Ishikawa (cell line): ENCODE measurements at regions not wholly inside any gene's neighbourhood (a gene's known extent, or its start where the extent isn't known, plus 50 kb on each side); places are given as distances from the start of the nearest gene placed in this dataset.

Source experiments
- CEBPB ChIP-seq: IDR thresholded peaks from 2 replicates; pipeline ENCODE4 v1.6.1; 2012
- CREB1 ChIP-seq: IDR thresholded peaks from 2 replicates; pipeline ENCODE4 v1.6.1; 2012; ENCODE audit warnings: low read depth
- EGR1 ChIP-seq: IDR thresholded peaks from 2 replicates; pipeline ENCODE4 v1.6.1; 2012
- EP300 ChIP-seq: IDR thresholded peaks from 2 replicates; pipeline ENCODE4 v1.6.1; 2012; ENCODE audit warnings: borderline replicate concordance
- FOXM1 ChIP-seq: IDR thresholded peaks from 2 replicates; pipeline ENCODE4 v1.6.1; 2012; ENCODE audit warnings: low read depth, borderline replicate concordance
- MAX ChIP-seq: IDR thresholded peaks from 2 replicates; pipeline ENCODE4 v1.6.1; 2012
- NFIC ChIP-seq: IDR thresholded peaks from 2 replicates; pipeline ENCODE4 v1.6.1; 2012
- RAD21 ChIP-seq: IDR thresholded peaks from 2 replicates; pipeline ENCODE4 v1.6.1; 2012; ENCODE audit warnings: low read depth
- REST ChIP-seq: IDR thresholded peaks from 2 replicates; pipeline ENCODE4 v1.6.1; 2012; ENCODE audit warnings: low read depth, mild to moderate bottlenecking
- TAF1 ChIP-seq: IDR thresholded peaks from 2 replicates; pipeline ENCODE4 v1.6.1; 2012; ENCODE audit warnings: low read depth, mild to moderate bottlenecking
- TCF12 ChIP-seq: IDR thresholded peaks from 2 replicates; pipeline ENCODE4 v1.6.1; 2012; ENCODE audit warnings: low read depth
- TEAD4 ChIP-seq: IDR thresholded peaks from 2 replicates; pipeline ENCODE4 v1.6.1; 2012
- YY1 ChIP-seq: IDR thresholded peaks from 2 replicates; pipeline ENCODE4 v1.6.1; 2012; ENCODE audit warnings: low read depth
- ZBTB7A ChIP-seq: IDR thresholded peaks from 2 replicates; pipeline ENCODE4 v1.6.1; 2012; ENCODE audit warnings: low read depth
- TF ChIP-seq, protein P1 (sequence below): IDR thresholded peaks from 2 replicates; pipeline ENCODE4 v1.6.1; 2012

DNA sequence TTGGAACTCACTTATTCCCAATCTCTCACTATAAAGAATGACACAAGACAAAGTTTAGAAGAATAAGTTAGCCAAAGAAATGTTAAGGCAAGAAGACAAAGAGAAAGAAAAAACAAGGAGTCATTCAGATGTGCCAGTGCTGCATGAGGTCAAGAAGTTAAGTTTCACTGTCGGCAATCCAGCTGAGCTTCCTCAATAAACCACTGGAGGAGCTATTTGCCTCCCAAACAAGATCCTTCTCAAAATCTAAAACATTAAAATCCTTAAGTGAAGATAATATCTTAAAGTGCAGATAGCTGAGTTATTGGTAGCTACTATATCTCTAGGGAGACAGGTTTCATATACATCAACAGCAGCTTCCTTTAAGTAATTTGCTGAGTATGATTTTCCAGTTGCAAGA is 512.3 kb downstream of the HDGFL1 start:
- no peak for TF ChIP-seq TCF12
- no peak for TF ChIP-seq TEAD4
- no peak for TF ChIP-seq EP300
- no peak for TF ChIP-seq CEBPB
- TF ChIP-seq FOXM1 = no peak

GRCh38 chr6:23086100-23086499 is 516.7 kb downstream of the HDGFL1 start:
- TF ChIP-seq EP300 = no peak
- no peak for TF ChIP-seq TCF12
- TF ChIP-seq MAX = no peak
- TF ChIP-seq ZBTB7A = no peak
- TF ChIP-seq REST = no peak
- TF ChIP-seq RAD21 = no peak
- TF ChIP-seq FOXM1 = no peak
- TF ChIP-seq CEBPB = no peak
- no peak for TF ChIP-seq CREB1
- no peak for TF ChIP-seq TAF1
- TF ChIP-seq, protein P1, sequence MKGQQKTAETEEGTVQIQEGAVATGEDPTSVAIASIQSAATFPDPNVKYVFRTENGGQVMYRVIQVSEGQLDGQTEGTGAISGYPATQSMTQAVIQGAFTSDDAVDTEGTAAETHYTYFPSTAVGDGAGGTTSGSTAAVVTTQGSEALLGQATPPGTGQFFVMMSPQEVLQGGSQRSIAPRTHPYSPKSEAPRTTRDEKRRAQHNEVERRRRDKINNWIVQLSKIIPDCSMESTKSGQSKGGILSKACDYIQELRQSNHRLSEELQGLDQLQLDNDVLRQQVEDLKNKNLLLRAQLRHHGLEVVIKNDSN = no peak
- TF ChIP-seq YY1 = no peak
- TF ChIP-seq EGR1 = no peak

DNA sequence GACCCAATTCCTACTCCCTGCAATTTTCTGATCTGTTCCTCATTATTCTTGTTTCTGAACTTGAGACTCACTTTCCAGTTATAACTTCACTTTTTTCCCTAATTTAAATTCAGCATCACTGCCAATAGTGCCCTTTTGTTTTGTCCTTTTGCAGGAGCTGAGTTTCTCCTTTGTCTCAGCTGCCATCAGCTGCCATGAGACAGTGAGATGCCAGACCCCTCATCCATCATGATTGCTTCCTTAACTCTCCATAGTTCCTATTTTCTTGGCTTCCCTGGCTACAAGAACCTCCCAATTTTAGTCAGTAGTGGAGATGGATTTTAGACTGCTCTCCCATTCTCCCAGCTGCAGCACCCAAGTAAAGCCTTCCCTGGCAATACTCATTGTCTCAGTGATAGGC is 518.1 kb downstream of the HDGFL1 start:
- no peak for TF ChIP-seq FOXM1
- TF ChIP-seq RAD21 = no peak
- TF ChIP-seq TCF12 = no peak
- no peak for TF ChIP-seq MAX

DNA sequence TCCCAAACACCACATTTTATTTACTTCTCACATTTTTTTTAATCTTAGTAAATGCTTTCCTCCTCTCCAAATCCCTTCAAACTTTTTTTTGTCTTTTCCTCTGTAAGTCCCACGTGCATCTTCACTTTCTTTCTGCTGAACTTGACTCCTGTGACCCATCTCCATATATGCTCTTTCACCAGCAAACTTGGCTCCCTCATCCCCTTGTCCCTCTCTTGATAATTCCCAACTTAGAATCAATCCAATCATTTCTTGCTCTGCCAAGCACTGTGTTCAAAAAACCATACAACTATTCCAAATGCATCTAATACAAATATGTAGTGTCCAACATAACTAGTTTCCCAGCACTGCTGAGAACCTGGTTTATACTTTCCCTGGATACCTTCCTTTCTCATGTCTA is 519.4 kb downstream of the HDGFL1 start:
- TF ChIP-seq EGR1 = no peak
- no peak for TF ChIP-seq REST
- no peak for TF ChIP-seq TAF1
- TF ChIP-seq FOXM1 = no peak
- no peak for TF ChIP-seq ZBTB7A
- TF ChIP-seq RAD21 = no peak
- TF ChIP-seq MAX = no peak
- no peak for TF ChIP-seq TEAD4
- TF ChIP-seq YY1 = no peak
- TF ChIP-seq, protein P1 = no peak
- no peak for TF ChIP-seq CREB1
- no peak for TF ChIP-seq EP300
- TF ChIP-seq CEBPB = no peak
- TF ChIP-seq NFIC = no peak
- TF ChIP-seq TCF12 = no peak

DNA sequence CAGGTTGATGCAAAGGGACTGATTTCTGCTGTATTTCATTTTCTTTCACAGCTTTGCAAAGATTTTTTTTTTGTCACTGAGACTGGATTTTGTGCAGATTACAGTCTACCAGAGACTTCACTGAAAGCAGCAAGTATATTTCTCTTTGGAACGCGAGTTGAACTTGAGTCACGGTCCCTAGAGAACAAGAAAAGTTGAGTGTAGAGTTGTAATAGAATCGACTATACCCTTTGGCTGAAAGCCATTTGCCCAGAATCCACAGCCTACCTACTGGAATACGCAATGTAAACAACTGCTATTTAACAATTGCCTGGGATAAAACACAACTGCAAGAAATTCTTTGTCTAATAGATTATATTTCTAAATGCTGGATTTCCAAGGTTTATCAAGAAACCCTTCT is 520.6 kb downstream of the HDGFL1 start:
- TF ChIP-seq FOXM1 = no peak
- TF ChIP-seq NFIC = no peak
- TF ChIP-seq CREB1 = no peak
- no peak for TF ChIP-seq MAX

DNA sequence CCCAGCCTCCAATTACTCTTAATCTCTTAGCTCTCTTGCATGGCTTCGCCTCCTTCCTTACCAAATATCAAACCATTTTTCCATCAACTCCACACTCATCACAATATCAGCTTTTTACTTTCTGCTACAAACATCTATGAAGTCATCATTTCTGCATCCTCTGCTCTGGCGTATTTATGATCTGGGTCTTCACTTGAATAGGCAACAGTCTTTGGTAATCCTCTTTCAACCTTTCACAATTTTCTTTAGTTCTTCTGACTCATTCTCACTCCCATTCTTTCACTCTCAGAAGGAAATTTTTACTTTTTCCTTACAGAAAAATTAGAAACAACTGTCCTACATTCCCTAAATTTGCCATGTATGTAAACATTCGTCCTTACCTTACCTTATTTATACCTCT is 522.4 kb downstream of the HDGFL1 start:
- TF ChIP-seq TAF1 (no peak), EGR1 (no peak), RAD21 (no peak), TCF12 (no peak), YY1 (no peak), NFIC (no peak), CEBPB (no peak), REST (no peak), TEAD4 (no peak), MAX (no peak), EP300 (no peak), FOXM1 (no peak), ZBTB7A (no peak), CREB1 (no peak)
- TF ChIP-seq, protein P1 = no peak
